HCT116 (cell line): ENCODE measurements at regions not wholly inside any gene's neighbourhood (a gene's known extent, or its start where the extent isn't known, plus 50 kb on each side); places are given as distances from the start of the nearest gene placed in this dataset.

ENCODE experiments used
- ATAC-seq: fragments of 200-7000 bp; cut with Tn5 transposase; 2 replicates; pipeline ENCODE4 v1.9.1; 2020; ENCODE audit warnings: mild to moderate bottlenecking, moderate library complexity
- BruUV-seq: library from RNA; stranded (reverse); fragments of 400-500 nt; replicated peaks from 2 replicates; lab custom pipeline; 2021; lab: Mats Ljungman, UMichigan
- CTCF ChIA-PET: fragments of 300-600 bp; sonication (Branson Sonifier 250); formaldehyde crosslinking; loops from one replicate; lab custom pipeline; 2021; ENCODE audit warnings: antibody characterized with exemption; lab: Charles Lee
- POLR2A ChIA-PET: fragments of 300-600, 350-600 bp; sonication (Branson Sonifier 250); formaldehyde crosslinking; loops from one replicate; lab custom pipeline; 2021; ENCODE audit warnings: antibody characterized with exemption; lab: Charles Lee
- RAD21 ChIA-PET, 2 experiments: fragments of 300-600 bp; sonication (Branson Sonifier 250); formaldehyde crosslinking; loops; one replicate each; lab custom pipeline; 2023; ENCODE audit warnings: low total read pairs in 2 of 2; ENCODE audit not compliant: uncharacterized antibody in 2 of 2, unreplicated experiment in 2 of 2, low non-redundant PET in 1 of 2; lab: Charles Lee
- DNase-seq: peaks from one replicate; pipeline ENCODE4 v3.0.0-alpha.2; 2010; ENCODE audit warnings: low read depth, low spot score
- H2AFZ ChIP-seq: fragments of 200-600 bp; shearing (Covaris generic), sonication (generic); 2 replicates; pipeline ENCODE4 v1.6.1; 2017; ENCODE audit warnings: low read depth, mixed run types, mixed read lengths, antibody characterized with exemption, low read length; ENCODE audit not compliant: poor library complexity, severe bottlenecking
- H3K27ac ChIP-seq: 2 replicates; pipeline ENCODE4 v1.5.1; 2012; ENCODE audit warnings: low read depth, low read length
- H3K27me3 ChIP-seq: fragments of 200-600 bp; sonication (generic); 2 replicates; pipeline ENCODE4 v1.6.1; 2016; ENCODE audit warnings: mixed run types, low read length, mixed read lengths; ENCODE audit not compliant: insufficient read depth
- H3K36me3 ChIP-seq, 2 experiments: fragments of 200-500 bp in 1 of 2; fragments of 200-600 bp in 1 of 2; sonication (Bioruptor generic) in 1 of 2; sonication (generic) in 1 of 2; 2 replicates each; pipeline versions ENCODE4 v1.5.1 to v1.6.1; 2014 to 2016; ENCODE audit warnings: low read length in 2 of 2, inconsistent platforms in 1 of 2, mixed read lengths in 1 of 2, mixed run types in 1 of 2; ENCODE audit not compliant: insufficient read depth in 2 of 2, control insufficient read depth in 1 of 2
- H3K4me1 ChIP-seq, 2 experiments: fragments of 200-600 bp in 1 of 2; sonication (generic) in 1 of 2; 2 replicates each; pipeline versions ENCODE4 v1.5.1 to v1.6.1; 2012 to 2017; ENCODE audit warnings: low read length in 2 of 2, inconsistent platforms in 1 of 2, mild to moderate bottlenecking in 1 of 2, mixed read lengths in 1 of 2, mixed run types in 1 of 2, moderate library complexity in 1 of 2; ENCODE audit not compliant: insufficient read depth in 2 of 2, control insufficient read depth in 1 of 2
- H3K4me2 ChIP-seq: fragments of 200-600 bp; sonication (generic); 2 replicates; pipeline ENCODE4 v1.6.1; 2017; ENCODE audit warnings: mixed run types, low read length, mixed read lengths
- H3K4me3 ChIP-seq, 2 experiments: fragments of 200-600 bp in 1 of 2; sonication (generic) in 1 of 2; replicated peaks in 1 of 2; 2 replicates each; pipeline ENCODE4 v1.5.1; 2011 to 2016; ENCODE audit warnings: low read length in 2 of 2, control low read depth in 1 of 2, low read depth in 1 of 2, mild to moderate bottlenecking in 1 of 2, mixed read lengths in 1 of 2, mixed run types in 1 of 2
- H3K79me2 ChIP-seq: fragments of 200-600 bp; sonication (generic); 2 replicates; pipeline ENCODE4 v1.6.1; 2017; ENCODE audit warnings: mild to moderate bottlenecking, mixed run types, low read length, moderate library complexity, mixed read lengths; ENCODE audit not compliant: insufficient read depth
- H3K9ac ChIP-seq: fragments of 200-600 bp; sonication (generic); 2 replicates; pipeline ENCODE4 v1.6.1; 2016; ENCODE audit warnings: low read length, mixed read lengths
- H3K9me2 ChIP-seq: fragments of 200-600 bp; sonication (generic), shearing (Covaris generic); 2 replicates; pipeline ENCODE4 v1.6.1; 2017; ENCODE audit warnings: mixed run types, mild to moderate bottlenecking, moderate library complexity; ENCODE audit not compliant: insufficient read depth
- H3K9me3 ChIP-seq, 2 experiments: fragments of 200-500 bp in 1 of 2; fragments of 200-600 bp in 1 of 2; sonication (Bioruptor generic) in 1 of 2; sonication (generic) in 1 of 2; 2 replicates each; pipeline ENCODE4 v1.6.1; 2014 to 2017; ENCODE audit warnings: low read length in 2 of 2, mixed read lengths in 2 of 2, inconsistent platforms in 1 of 2, low read depth in 1 of 2, mild to moderate bottlenecking in 1 of 2, mixed run types in 1 of 2, moderate library complexity in 1 of 2; ENCODE audit not compliant: control insufficient read depth in 1 of 2, insufficient read depth in 1 of 2
- H4K20me1 ChIP-seq: fragments of 200-600 bp; sonication (generic), shearing (Covaris generic); 2 replicates; pipeline ENCODE4 v1.6.1; 2017; ENCODE audit warnings: mixed run types, mild to moderate bottlenecking, moderate library complexity; ENCODE audit not compliant: insufficient read depth
- CBX3 ChIP-seq: IDR thresholded peaks from 2 replicates; pipeline ENCODE4 v1.6.1; 2012; ENCODE audit warnings: low read depth
- EGR1 ChIP-seq: IDR thresholded peaks from 2 replicates; pipeline ENCODE4 v1.6.1; 2012; ENCODE audit warnings: low read depth
- FOSL1 ChIP-seq: IDR thresholded peaks from 2 replicates; pipeline ENCODE4 v1.6.1; 2012; ENCODE audit warnings: low read depth
- JUND ChIP-seq: IDR thresholded peaks from 2 replicates; pipeline ENCODE4 v1.6.1; 2012
- POLR2A ChIP-seq: IDR thresholded peaks from 2 replicates; pipeline ENCODE4 v1.7.0; 2011; ENCODE audit warnings: borderline replicate concordance; ENCODE audit not compliant: insufficient read depth, insufficient read length; ENCODE audit errors: extremely low read depth
- POLR2AphosphoS5 ChIP-seq: IDR thresholded peaks from 2 replicates; pipeline ENCODE4 v1.6.1; 2011; ENCODE audit warnings: mild to moderate bottlenecking, low read depth, low read length, moderate library complexity
- SIN3A ChIP-seq: IDR thresholded peaks from 2 replicates; pipeline ENCODE4 v1.6.1; 2012; ENCODE audit warnings: low read depth
- ZNF274 ChIP-seq: fragments of 200-500 bp; sonication (Bioruptor generic); IDR thresholded peaks from 2 replicates; pipeline ENCODE4 v1.6.1; 2014; ENCODE audit warnings: mild to moderate bottlenecking, low read depth, low read length, inconsistent platforms
- intact Hi-C: fragments of 100-400 bp; cut with micrococcal nuclease; formaldehyde crosslinking; loops from 2 replicates; pipeline ENCODE4 v1.10.0; 2022
- TF ChIP-seq, protein P1 (sequence below): IDR thresholded peaks from 2 replicates; pipeline ENCODE4 v1.6.1; 2012; ENCODE audit warnings: low read depth
- TF ChIP-seq, protein P2 (sequence below): IDR thresholded peaks from 2 replicates; pipeline ENCODE4 v1.6.1; 2011; ENCODE audit warnings: mild to moderate bottlenecking, low read length, moderate library complexity; ENCODE audit not compliant: insufficient replicate concordance; ENCODE audit errors: extremely low read depth
- TF ChIP-seq, protein P3 (sequence below), 3 experiments: fragments of 200-600 bp in 1 of 3; sonication (generic) in 1 of 3; IDR thresholded peaks in 2 of 3; conservative IDR thresholded peaks in 1 of 3; 2 replicates each; pipeline ENCODE4 v1.5.1; 2012 to 2017; ENCODE audit warnings: low read depth in 2 of 3, low read length in 2 of 3, antibody characterized with exemption in 1 of 3, borderline replicate concordance in 1 of 3, control low read depth in 1 of 3, mild to moderate bottlenecking in 1 of 3, mixed read lengths in 1 of 3, mixed run types in 1 of 3, moderate library complexity in 1 of 3; ENCODE audit not compliant: insufficient read depth in 1 of 3
- TF ChIP-seq, protein P4 (sequence below): IDR thresholded peaks from 2 replicates; pipeline ENCODE4 v1.6.1; 2012

DNA sequence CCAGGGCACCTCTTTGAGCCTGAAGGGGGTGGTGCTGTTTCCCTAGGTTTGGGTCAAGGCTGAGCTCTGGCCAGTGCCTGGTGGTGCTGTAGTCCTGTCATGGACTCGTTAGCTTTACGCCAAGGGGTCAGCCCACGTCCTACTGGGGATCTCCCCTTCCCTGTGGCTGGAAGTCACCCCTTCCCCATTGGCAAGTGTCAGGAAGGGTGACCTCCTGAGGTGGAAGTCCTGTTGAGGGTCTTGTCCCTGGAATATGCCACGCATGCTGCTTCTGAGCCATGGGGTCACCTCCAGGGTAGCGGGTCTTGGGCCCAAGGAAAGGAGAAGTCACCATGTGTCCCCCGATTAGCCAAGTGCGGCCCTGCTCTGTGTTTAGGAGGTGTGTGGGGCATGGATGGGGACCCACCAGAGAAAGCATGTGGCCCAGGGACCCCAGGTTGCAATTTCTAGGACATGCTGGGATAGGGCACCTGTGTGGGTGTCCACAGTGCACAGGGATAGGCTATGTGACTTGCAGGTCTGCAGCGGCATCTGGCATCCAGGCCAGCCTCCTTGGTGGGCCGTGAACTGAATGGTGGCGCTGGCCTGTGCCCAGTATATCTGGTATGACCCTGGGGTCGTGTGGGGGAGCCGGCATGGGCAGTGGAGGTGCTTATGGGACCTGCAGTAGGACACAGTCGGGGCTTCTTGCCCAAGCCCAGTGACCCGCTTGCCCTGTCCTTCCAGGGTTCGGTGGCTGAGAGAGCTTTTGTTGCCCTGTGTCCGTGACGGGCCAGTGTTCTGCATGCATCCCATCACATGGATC, 226.7 kb downstream of the SNRPN start:
- no peak overlapping the region for H3K27ac ChIP-seq
- no peaks in the 10 kb centered on the region for H3K36me3 ChIP-seq
- H3K4me3 ChIP-seq: no peak overlapping the region
- H3K9ac ChIP-seq: no peak overlapping the region
- TF ChIP-seq JUND (no peak), EGR1 (no peak), FOSL1 (no peak), POLR2AphosphoS5 (no peak), POLR2A (no peak), SIN3A (no peak), CBX3 (no peak), ZNF274 (no peak)
- TF ChIP-seq, protein P1, sequence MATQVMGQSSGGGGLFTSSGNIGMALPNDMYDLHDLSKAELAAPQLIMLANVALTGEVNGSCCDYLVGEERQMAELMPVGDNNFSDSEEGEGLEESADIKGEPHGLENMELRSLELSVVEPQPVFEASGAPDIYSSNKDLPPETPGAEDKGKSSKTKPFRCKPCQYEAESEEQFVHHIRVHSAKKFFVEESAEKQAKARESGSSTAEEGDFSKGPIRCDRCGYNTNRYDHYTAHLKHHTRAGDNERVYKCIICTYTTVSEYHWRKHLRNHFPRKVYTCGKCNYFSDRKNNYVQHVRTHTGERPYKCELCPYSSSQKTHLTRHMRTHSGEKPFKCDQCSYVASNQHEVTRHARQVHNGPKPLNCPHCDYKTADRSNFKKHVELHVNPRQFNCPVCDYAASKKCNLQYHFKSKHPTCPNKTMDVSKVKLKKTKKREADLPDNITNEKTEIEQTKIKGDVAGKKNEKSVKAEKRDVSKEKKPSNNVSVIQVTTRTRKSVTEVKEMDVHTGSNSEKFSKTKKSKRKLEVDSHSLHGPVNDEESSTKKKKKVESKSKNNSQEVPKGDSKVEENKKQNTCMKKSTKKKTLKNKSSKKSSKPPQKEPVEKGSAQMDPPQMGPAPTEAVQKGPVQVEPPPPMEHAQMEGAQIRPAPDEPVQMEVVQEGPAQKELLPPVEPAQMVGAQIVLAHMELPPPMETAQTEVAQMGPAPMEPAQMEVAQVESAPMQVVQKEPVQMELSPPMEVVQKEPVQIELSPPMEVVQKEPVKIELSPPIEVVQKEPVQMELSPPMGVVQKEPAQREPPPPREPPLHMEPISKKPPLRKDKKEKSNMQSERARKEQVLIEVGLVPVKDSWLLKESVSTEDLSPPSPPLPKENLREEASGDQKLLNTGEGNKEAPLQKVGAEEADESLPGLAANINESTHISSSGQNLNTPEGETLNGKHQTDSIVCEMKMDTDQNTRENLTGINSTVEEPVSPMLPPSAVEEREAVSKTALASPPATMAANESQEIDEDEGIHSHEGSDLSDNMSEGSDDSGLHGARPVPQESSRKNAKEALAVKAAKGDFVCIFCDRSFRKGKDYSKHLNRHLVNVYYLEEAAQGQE: no peak
- TF ChIP-seq, protein P2, sequence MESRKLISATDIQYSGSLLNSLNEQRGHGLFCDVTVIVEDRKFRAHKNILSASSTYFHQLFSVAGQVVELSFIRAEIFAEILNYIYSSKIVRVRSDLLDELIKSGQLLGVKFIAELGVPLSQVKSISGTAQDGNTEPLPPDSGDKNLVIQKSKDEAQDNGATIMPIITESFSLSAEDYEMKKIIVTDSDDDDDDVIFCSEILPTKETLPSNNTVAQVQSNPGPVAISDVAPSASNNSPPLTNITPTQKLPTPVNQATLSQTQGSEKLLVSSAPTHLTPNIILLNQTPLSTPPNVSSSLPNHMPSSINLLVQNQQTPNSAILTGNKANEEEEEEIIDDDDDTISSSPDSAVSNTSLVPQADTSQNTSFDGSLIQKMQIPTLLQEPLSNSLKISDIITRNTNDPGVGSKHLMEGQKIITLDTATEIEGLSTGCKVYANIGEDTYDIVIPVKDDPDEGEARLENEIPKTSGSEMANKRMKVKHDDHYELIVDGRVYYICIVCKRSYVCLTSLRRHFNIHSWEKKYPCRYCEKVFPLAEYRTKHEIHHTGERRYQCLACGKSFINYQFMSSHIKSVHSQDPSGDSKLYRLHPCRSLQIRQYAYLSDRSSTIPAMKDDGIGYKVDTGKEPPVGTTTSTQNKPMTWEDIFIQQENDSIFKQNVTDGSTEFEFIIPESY: no peak
- TF ChIP-seq, protein P3, sequence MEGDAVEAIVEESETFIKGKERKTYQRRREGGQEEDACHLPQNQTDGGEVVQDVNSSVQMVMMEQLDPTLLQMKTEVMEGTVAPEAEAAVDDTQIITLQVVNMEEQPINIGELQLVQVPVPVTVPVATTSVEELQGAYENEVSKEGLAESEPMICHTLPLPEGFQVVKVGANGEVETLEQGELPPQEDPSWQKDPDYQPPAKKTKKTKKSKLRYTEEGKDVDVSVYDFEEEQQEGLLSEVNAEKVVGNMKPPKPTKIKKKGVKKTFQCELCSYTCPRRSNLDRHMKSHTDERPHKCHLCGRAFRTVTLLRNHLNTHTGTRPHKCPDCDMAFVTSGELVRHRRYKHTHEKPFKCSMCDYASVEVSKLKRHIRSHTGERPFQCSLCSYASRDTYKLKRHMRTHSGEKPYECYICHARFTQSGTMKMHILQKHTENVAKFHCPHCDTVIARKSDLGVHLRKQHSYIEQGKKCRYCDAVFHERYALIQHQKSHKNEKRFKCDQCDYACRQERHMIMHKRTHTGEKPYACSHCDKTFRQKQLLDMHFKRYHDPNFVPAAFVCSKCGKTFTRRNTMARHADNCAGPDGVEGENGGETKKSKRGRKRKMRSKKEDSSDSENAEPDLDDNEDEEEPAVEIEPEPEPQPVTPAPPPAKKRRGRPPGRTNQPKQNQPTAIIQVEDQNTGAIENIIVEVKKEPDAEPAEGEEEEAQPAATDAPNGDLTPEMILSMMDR (IDR thresholded peaks at IDR 0.05 in 2 of 3, conservative IDR thresholded peaks at IDR 0.05 in 1 of 3; ENCODE audit: borderline replicate concordance in 1 of 3, insufficient read depth in 1 of 3, low read depth in 2 of 3, low read length in 2 of 3): no peak
- TF ChIP-seq, protein P4, sequence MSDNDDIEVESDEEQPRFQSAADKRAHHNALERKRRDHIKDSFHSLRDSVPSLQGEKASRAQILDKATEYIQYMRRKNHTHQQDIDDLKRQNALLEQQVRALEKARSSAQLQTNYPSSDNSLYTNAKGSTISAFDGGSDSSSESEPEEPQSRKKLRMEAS: no peak
- TF ChIP-seq, all 23 proteins: peak for 0
- Histone ChIP-seq H2AFZ (no peak overlapping the region), H3K27me3 (no peaks in the 10 kb centered on the region), H3K9me3 (peaks cover 0 to 7% of the 10 kb centered on the region in 2 experiments; a peak in 2 of 4 replicates), H3K4me1 (no peaks in the 10 kb centered on the region), H3K79me2 (no peaks in the 10 kb centered on the region), H3K4me2 (no peak overlapping the region), H4K20me1 (no peaks in the 10 kb centered on the region), H3K9me2 (no peaks in the 10 kb centered on the region)
- POLR2A ChIA-PET: no interaction called here
- BruUV-seq: no TSS peak
- CTCF ChIA-PET: no interaction called here
- intact Hi-C loops: no loop called here
- ATAC-seq: no peak
- DNase-seq: no peak
- RAD21 ChIA-PET: no interaction called here
